SK-N-SH treated with all-trans-retinoic acid at 6 μM for 48 hours (cell line): ENCODE measurements at regions not wholly inside any gene's neighbourhood (a gene's known extent, or its start where the extent isn't known, plus 50 kb on each side); places are given as distances from the start of the nearest gene placed in this dataset.

Source experiments
- ATAC-seq: fragments of 200-7000 bp; cut with Tn5 transposase; 3 replicates; pipeline ENCODE4 v1.9.1; 2020; ENCODE audit warnings: mild to moderate bottlenecking, moderate library complexity
- ARNTL ChIP-seq: fragments of 450-650 bp; formaldehyde crosslinking; IDR thresholded peaks from 2 replicates; pipeline ENCODE4 v1.5.0; 2020; ENCODE audit warnings: low read depth, mild to moderate bottlenecking, moderate library complexity, borderline replicate concordance
- BACH2 ChIP-seq: fragments of 250-450 bp; sonication (Bioruptor Pico); IDR thresholded peaks from 2 replicates; pipeline ENCODE4 v1.9.0; 2021; ENCODE audit warnings: mild to moderate bottlenecking, borderline replicate concordance
- CREB5 ChIP-seq: fragments of 250-450 bp; sonication (Bioruptor Pico); IDR thresholded peaks from 2 replicates; pipeline ENCODE4 v1.5.1; 2020; ENCODE audit warnings: low read depth, mild to moderate bottlenecking, moderate library complexity
- CSDC2 ChIP-seq: fragments of 250-450 bp; sonication (Bioruptor Pico); IDR thresholded peaks from 2 replicates; pipeline ENCODE4 v1.5.0; 2020; ENCODE audit warnings: mild to moderate bottlenecking, moderate library complexity
- ESRRG ChIP-seq: fragments of 250-450 bp; sonication (Bioruptor Pico); IDR thresholded peaks from 2 replicates; pipeline ENCODE4 v1.6.1; 2021; ENCODE audit warnings: mild to moderate bottlenecking
- GLIS3 ChIP-seq: fragments of 250-450 bp; sonication (Bioruptor Pico); IDR thresholded peaks from 2 replicates; pipeline ENCODE4 v1.5.0; 2020; ENCODE audit warnings: mild to moderate bottlenecking, moderate library complexity
- ISL1 ChIP-seq: fragments of 250-450 bp; sonication (Bioruptor Pico); IDR thresholded peaks from 2 replicates; pipeline ENCODE4 v2.1.2; 2022; ENCODE audit warnings: mild to moderate bottlenecking, moderate library complexity
- POU6F1 ChIP-seq: fragments of 250-450 bp; sonication (Bioruptor Pico); IDR thresholded peaks from 2 replicates; pipeline ENCODE4 v1.8.0; 2021; ENCODE audit warnings: low read depth, mild to moderate bottlenecking, moderate library complexity, borderline replicate concordance
- PPARA ChIP-seq: fragments of 250-450 bp; sonication (Bioruptor Pico); IDR thresholded peaks from 2 replicates; pipeline ENCODE4 v1.5.0; 2020; ENCODE audit warnings: mild to moderate bottlenecking, borderline replicate concordance
- RARB ChIP-seq: fragments of 250-450 bp; sonication (Bioruptor Pico); IDR thresholded peaks from 2 replicates; pipeline ENCODE4 v1.8.0; 2021; ENCODE audit warnings: mild to moderate bottlenecking, moderate library complexity
- SNAI2 ChIP-seq: fragments of 250-450 bp; sonication (Bioruptor Pico); IDR thresholded peaks from 2 replicates; pipeline ENCODE4 v1.5.0; 2020; ENCODE audit warnings: mild to moderate bottlenecking, moderate library complexity
- TCF4 ChIP-seq: fragments of 250-450 bp; sonication (Bioruptor Pico); IDR thresholded peaks from 2 replicates; pipeline ENCODE4 v1.8.0; 2021; ENCODE audit warnings: mild to moderate bottlenecking, moderate library complexity, borderline replicate concordance
- TOX ChIP-seq: fragments of 250-450 bp; sonication (Bioruptor Pico); IDR thresholded peaks from 2 replicates; pipeline ENCODE4 v1.8.0; 2021; ENCODE audit warnings: mild to moderate bottlenecking, moderate library complexity, borderline replicate concordance
- ZC3H10 ChIP-seq: fragments of 250-450 bp; sonication (Bioruptor Pico); IDR thresholded peaks from 2 replicates; pipeline ENCODE4 v1.5.1; 2021; ENCODE audit warnings: mild to moderate bottlenecking, moderate library complexity
- ZFP3 ChIP-seq: fragments of 250-450 bp; sonication (Bioruptor Pico); IDR thresholded peaks from 2 replicates; pipeline ENCODE4 v1.5.0; 2020; ENCODE audit warnings: mild to moderate bottlenecking, moderate library complexity
- ZFP30 ChIP-seq: fragments of 450-650 bp; formaldehyde crosslinking; IDR thresholded peaks from 2 replicates; pipeline ENCODE4 v1.5.0; 2022; ENCODE audit warnings: mild to moderate bottlenecking, moderate library complexity
- ZNF70 ChIP-seq: fragments of 450-650 bp; formaldehyde crosslinking; IDR thresholded peaks from 2 replicates; pipeline ENCODE4 v1.5.0; 2020; ENCODE audit warnings: mild to moderate bottlenecking, moderate library complexity
- ZNF8 ChIP-seq: fragments of 450-650 bp; formaldehyde crosslinking; IDR thresholded peaks from 2 replicates; pipeline ENCODE4 v1.5.0; 2020; ENCODE audit warnings: mild to moderate bottlenecking, moderate library complexity
- TF ChIP-seq, protein P1 (sequence below): fragments of 250-450 bp; sonication (Bioruptor Pico); IDR thresholded peaks from 2 replicates; pipeline ENCODE4 v1.5.1; 2021; ENCODE audit warnings: mild to moderate bottlenecking, moderate library complexity
- TF ChIP-seq, protein P2 (sequence below): fragments of 250-450 bp; sonication (Bioruptor Pico); IDR thresholded peaks from 2 replicates; pipeline ENCODE4 v1.5.0; 2020; ENCODE audit warnings: mild to moderate bottlenecking, moderate library complexity

DNA sequence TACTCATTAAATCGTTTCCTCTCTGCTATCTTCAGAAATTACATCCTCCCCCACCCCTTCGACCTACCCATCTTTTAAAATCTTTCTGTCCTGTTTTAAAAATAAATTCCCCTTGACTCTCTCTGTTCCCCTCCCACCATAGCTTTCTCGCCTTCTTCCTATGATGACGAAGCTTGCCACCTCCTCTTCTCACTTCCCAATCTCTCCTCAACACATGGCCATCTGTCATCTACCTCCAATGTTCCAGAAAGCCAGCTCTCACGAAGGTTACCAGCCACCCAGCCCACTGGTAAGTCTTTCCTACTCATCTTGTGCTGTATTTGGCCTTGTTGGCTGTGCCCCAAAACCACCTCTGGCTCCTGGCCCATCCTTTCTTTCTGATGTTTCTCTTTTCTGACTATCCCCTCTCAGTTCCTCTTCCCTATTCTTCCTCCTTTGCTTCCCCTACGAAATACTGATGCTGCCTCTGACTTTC, 346.3 kb downstream of the ENC1 start:
- TF ChIP-seq, protein P1, sequence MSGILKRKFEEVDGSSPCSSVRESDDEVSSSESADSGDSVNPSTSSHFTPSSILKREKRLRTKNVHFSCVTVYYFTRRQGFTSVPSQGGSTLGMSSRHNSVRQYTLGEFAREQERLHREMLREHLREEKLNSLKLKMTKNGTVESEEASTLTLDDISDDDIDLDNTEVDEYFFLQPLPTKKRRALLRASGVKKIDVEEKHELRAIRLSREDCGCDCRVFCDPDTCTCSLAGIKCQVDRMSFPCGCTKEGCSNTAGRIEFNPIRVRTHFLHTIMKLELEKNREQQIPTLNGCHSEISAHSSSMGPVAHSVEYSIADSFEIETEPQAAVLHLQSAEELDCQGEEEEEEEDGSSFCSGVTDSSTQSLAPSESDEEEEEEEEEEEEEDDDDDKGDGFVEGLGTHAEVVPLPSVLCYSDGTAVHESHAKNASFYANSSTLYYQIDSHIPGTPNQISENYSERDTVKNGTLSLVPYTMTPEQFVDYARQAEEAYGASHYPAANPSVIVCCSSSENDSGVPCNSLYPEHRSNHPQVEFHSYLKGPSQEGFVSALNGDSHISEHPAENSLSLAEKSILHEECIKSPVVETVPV (CRISPR knock-in tag) = no peak
- TF ChIP-seq ZNF8 = no peak
- TF ChIP-seq ZFP3 (CRISPR knock-in tag) = no peak
- no peak for ATAC-seq

- TF ChIP-seq ARNTL = no peak
- no peak for TF ChIP-seq ISL1
- no peak for TF ChIP-seq ZNF70
- TF ChIP-seq, all 23 proteins: peak for 0
- no peak for ATAC-seq
These were observed 347.3 kb downstream of the ENC1 start for GRCh38 chr5:74293182-74293581.

GRCh38 chr5:74290634-74291241, 349.8 kb downstream of the ENC1 start:
- TF ChIP-seq TOX (CRISPR knock-in tag) = no peak
- TF ChIP-seq BACH2 (CRISPR knock-in tag) = no peak
- no peak for TF ChIP-seq POU6F1
- TF ChIP-seq CSDC2 = no peak
- TF ChIP-seq ZFP3 (CRISPR knock-in tag) = no peak
- TF ChIP-seq SNAI2 (CRISPR knock-in tag) = no peak
- TF ChIP-seq PPARA (CRISPR knock-in tag) = no peak
- no peak for TF ChIP-seq ZFP30 (CRISPR knock-in tag)
- TF ChIP-seq, protein P2, sequence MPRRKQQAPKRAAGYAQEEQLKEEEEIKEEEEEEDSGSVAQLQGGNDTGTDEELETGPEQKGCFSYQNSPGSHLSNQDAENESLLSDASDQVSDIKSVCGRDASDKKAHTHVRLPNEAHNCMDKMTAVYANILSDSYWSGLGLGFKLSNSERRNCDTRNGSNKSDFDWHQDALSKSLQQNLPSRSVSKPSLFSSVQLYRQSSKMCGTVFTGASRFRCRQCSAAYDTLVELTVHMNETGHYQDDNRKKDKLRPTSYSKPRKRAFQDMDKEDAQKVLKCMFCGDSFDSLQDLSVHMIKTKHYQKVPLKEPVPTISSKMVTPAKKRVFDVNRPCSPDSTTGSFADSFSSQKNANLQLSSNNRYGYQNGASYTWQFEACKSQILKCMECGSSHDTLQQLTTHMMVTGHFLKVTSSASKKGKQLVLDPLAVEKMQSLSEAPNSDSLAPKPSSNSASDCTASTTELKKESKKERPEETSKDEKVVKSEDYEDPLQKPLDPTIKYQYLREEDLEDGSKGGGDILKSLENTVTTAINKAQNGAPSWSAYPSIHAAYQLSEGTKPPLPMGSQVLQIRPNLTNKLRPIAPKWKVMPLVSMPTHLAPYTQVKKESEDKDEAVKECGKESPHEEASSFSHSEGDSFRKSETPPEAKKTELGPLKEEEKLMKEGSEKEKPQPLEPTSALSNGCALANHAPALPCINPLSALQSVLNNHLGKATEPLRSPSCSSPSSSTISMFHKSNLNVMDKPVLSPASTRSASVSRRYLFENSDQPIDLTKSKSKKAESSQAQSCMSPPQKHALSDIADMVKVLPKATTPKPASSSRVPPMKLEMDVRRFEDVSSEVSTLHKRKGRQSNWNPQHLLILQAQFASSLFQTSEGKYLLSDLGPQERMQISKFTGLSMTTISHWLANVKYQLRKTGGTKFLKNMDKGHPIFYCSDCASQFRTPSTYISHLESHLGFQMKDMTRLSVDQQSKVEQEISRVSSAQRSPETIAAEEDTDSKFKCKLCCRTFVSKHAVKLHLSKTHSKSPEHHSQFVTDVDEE (CRISPR knock-in tag) = no peak
- no peak for TF ChIP-seq TCF4
- no peak for TF ChIP-seq ZC3H10 (CRISPR knock-in tag)
- ATAC-seq = no peak

- TF ChIP-seq ZNF70 (no peak), GLIS3 (CRISPR knock-in tag) (no peak), RARB (no peak), ESRRG (no peak), SNAI2 (CRISPR knock-in tag) (no peak), ZNF8 (no peak), BACH2 (CRISPR knock-in tag) (no peak), CREB5 (CRISPR knock-in tag) (no peak)
- no peak for ATAC-seq
These were observed 350.8 kb downstream of the ENC1 start for GRCh38 chr5:74289691-74290090.

GRCh38 chr5:74289238-74289637, 351.3 kb downstream of the ENC1 start:
- no peak for TF ChIP-seq SNAI2 (CRISPR knock-in tag)
- no peak for TF ChIP-seq GLIS3 (CRISPR knock-in tag)
- no peak for ATAC-seq
